ENCODE measurements at regions not wholly inside any gene's neighbourhood (a gene's known extent, or its start where the extent isn't known, plus 50 kb on each side); places are given as distances from the start of the nearest gene placed in this dataset.

- H3K27me3 ChIP-seq (ENCODE audit: control insufficient read depth, extremely low read depth, insufficient read depth, low read length): no peaks in the 10 kb centered on the region
- TF ChIP-seq EZH2 (IDR thresholded peaks at IDR 0.05; ENCODE audit: low read length): no peak
- TF ChIP-seq CTCF (optimal IDR thresholded peaks at IDR 0.05 in 1 of 3, IDR thresholded peaks at IDR 0.05 in 1 of 3, conservative IDR thresholded peaks at IDR 0.05 in 1 of 3; ENCODE audit: extremely low read depth in 1 of 3, insufficient read depth in 2 of 3, low read length in 3 of 3): no peak
- DNase-seq (ENCODE audit: low read depth, low spot score) (no peak), FAIRE-seq (no peak)
- no peak overlapping the region for H3K4me3 ChIP-seq (ENCODE audit: control insufficient read depth in 2 of 3, extremely low read depth in 1 of 3, insufficient read depth in 2 of 3, low read depth in 1 of 3, low read length in 3 of 3)
- H3K4me1 ChIP-seq (ENCODE audit: control insufficient read depth, extremely low read depth, insufficient read depth, low read length): no peaks in the 10 kb centered on the region
- dilution Hi-C loops (cut with MboI; ENCODE audit: extremely low pct_ligation_motif_present, low sequenced_read_pairs): no loop called here
- no peak overlapping the region for H3K27ac ChIP-seq (ENCODE audit: control insufficient read depth, insufficient read depth, low read length)
- no peaks in the 10 kb centered on the region for H3K79me2 ChIP-seq (ENCODE audit: control insufficient read depth, insufficient read depth, low read length)
- H2AFZ ChIP-seq (ENCODE audit: control insufficient read depth, low read length): no peak overlapping the region
- no peak overlapping the region for H3K4me2 ChIP-seq (ENCODE audit: control insufficient read depth, extremely low read depth, insufficient read depth, low read depth, low read length)
- no peak overlapping the region for H3K9ac ChIP-seq (ENCODE audit: control insufficient read depth, extremely low read depth, insufficient read depth, low read length)
- no peaks in the 10 kb centered on the region for H3K9me3 ChIP-seq (ENCODE audit: control insufficient read depth, low read depth, low read length)
- no peaks in the 10 kb centered on the region for H3K36me3 ChIP-seq (ENCODE audit: control insufficient read depth in 2 of 2, extremely low read depth in 1 of 2, insufficient read depth in 2 of 2, low read length in 2 of 2)
- H4K20me1 ChIP-seq (ENCODE audit: control insufficient read depth, extremely low read depth, insufficient read depth, low read length): no peaks in the 10 kb centered on the region
- H3K9me1 ChIP-seq (ENCODE audit: control insufficient read depth, extremely low read depth, insufficient read depth, low read length): no peaks in the 10 kb centered on the region
These were observed 208.8 kb upstream of the ARG1 start for GRCh38 chr6:131363947-131364834.

GRCh38 chr6:131366223-131366622, 206.8 kb upstream of the ARG1 start:
- Histone ChIP-seq H3K4me1 (ENCODE audit: control insufficient read depth, extremely low read depth, insufficient read depth, low read length) (no peaks in the 10 kb centered on the region), H2AFZ (ENCODE audit: control insufficient read depth, low read length) (no peak overlapping the region), H3K9me1 (ENCODE audit: control insufficient read depth, extremely low read depth, insufficient read depth, low read length) (no peaks in the 10 kb centered on the region), H3K79me2 (ENCODE audit: control insufficient read depth, insufficient read depth, low read length) (no peaks in the 10 kb centered on the region), H3K36me3 (ENCODE audit: control insufficient read depth in 2 of 2, extremely low read depth in 1 of 2, insufficient read depth in 2 of 2, low read length in 2 of 2) (no peaks in the 10 kb centered on the region), H3K4me3 (ENCODE audit: control insufficient read depth in 2 of 3, extremely low read depth in 1 of 3, insufficient read depth in 2 of 3, low read depth in 1 of 3, low read length in 3 of 3) (no peak overlapping the region), H3K4me2 (ENCODE audit: control insufficient read depth, extremely low read depth, insufficient read depth, low read depth, low read length) (no peak overlapping the region), H3K9ac (ENCODE audit: control insufficient read depth, extremely low read depth, insufficient read depth, low read length) (no peak overlapping the region), H3K27ac (ENCODE audit: control insufficient read depth, insufficient read depth, low read length) (no peak overlapping the region), H3K27me3 (ENCODE audit: control insufficient read depth, extremely low read depth, insufficient read depth, low read length) (no peaks in the 10 kb centered on the region), H3K9me3 (ENCODE audit: control insufficient read depth, low read depth, low read length) (no peaks in the 10 kb centered on the region), H4K20me1 (ENCODE audit: control insufficient read depth, extremely low read depth, insufficient read depth, low read length) (no peaks in the 10 kb centered on the region)
- DNase-seq (ENCODE audit: low read depth, low spot score) (no peak), FAIRE-seq (no peak)
- TF ChIP-seq CTCF (optimal IDR thresholded peaks at IDR 0.05 in 1 of 3, IDR thresholded peaks at IDR 0.05 in 1 of 3, conservative IDR thresholded peaks at IDR 0.05 in 1 of 3; ENCODE audit: extremely low read depth in 1 of 3, insufficient read depth in 2 of 3, low read length in 3 of 3) (no peak), EZH2 (IDR thresholded peaks at IDR 0.05; ENCODE audit: low read length) (no peak)
- dilution Hi-C loops (cut with MboI; ENCODE audit: extremely low pct_ligation_motif_present, low sequenced_read_pairs): no loop called here
